HG03575 (cell line): ENCODE measurements at regions not wholly inside any gene's neighbourhood (a gene's known extent, or its start where the extent isn't known, plus 50 kb on each side); places are given as distances from the start of the nearest gene placed in this dataset.
"Not testable (repeated sequence)": the region's sequence is repeated elsewhere in the genome, so short reads cannot be mapped to it uniquely, and the experiment has no call there.

ENCODE experiments used
- ATAC-seq: cut with Tn5 transposase; IDR thresholded peaks from one replicate; pipeline ENCODE4 v1.9.1; 2021; ENCODE audit not compliant: unreplicated experiment, insufficient number of reproducible peaks, low FRiP score; ENCODE audit errors: extremely low read depth

GRCh38 chr19:29067831-29068230 is 145.1 kb downstream of the UQCRFS1 start:
- no peak for ATAC-seq

- no peak for ATAC-seq
Measured at GRCh38 chr19:29062475-29063435, 150.2 kb downstream of the UQCRFS1 start.

- no peak for ATAC-seq
Measured at GRCh38 chr19:29060813-29061364, 152.1 kb downstream of the UQCRFS1 start.

- ATAC-seq = no peak
Measured at GRCh38 chr19:29056535-29056934, 156.4 kb downstream of the UQCRFS1 start.

GRCh38 chr19:29054886-29055675 is 157.9 kb downstream of the UQCRFS1 start:
- ATAC-seq = no peak

- no peak for ATAC-seq
Measured at GRCh38 chr19:29048873-29049272, 164.1 kb downstream of the UQCRFS1 start.

GRCh38 chr19:29045679-29046254 is 167.2 kb downstream of the UQCRFS1 start:
- ATAC-seq = no peak

GRCh38 chr19:29044037-29044436 is 168.9 kb downstream of the UQCRFS1 start:
- no peak for ATAC-seq

- no peak for ATAC-seq
Measured at GRCh38 chr19:29042450-29042849, 170.5 kb downstream of the UQCRFS1 start.

- no peak for ATAC-seq
Measured at GRCh38 chr19:29040951-29041350, 172.0 kb downstream of the UQCRFS1 start.

GRCh38 chr19:29040292-29040691 is 172.7 kb downstream of the UQCRFS1 start:
- ATAC-seq = no peak

- not testable (repeated sequence) for ATAC-seq
Measured at GRCh38 chr19:29039036-29039435, 173.9 kb downstream of the UQCRFS1 start.

- ATAC-seq = no peak
Measured at GRCh38 chr19:29031216-29031615, 181.7 kb downstream of the UQCRFS1 start.

GRCh38 chr19:29029268-29029958 is 183.5 kb downstream of the UQCRFS1 start:
- ATAC-seq = no peak

GRCh38 chr19:29022599-29022998 is 190.4 kb downstream of the UQCRFS1 start:
- no peak for ATAC-seq

- ATAC-seq = no peak
Measured at GRCh38 chr19:29022165-29022564, 190.8 kb downstream of the UQCRFS1 start.

- ATAC-seq = no peak
Measured at GRCh38 chr19:29021232-29021916, 191.6 kb downstream of the UQCRFS1 start.

GRCh38 chr19:29019403-29019802 is 193.5 kb downstream of the UQCRFS1 start:
- ATAC-seq = no peak
